GM12878 (cell line): ENCODE measurements at regions not wholly inside any gene's neighbourhood (a gene's known extent, or its start where the extent isn't known, plus 50 kb on each side); places are given as distances from the start of the nearest gene placed in this dataset.

ENCODE experiments used
- CHD4 ChIP-seq: fragments of 200-600 bp; sonication (generic); IDR thresholded peaks from 2 replicates; pipeline ENCODE4 v1.6.1; 2016; ENCODE audit warnings: mild to moderate bottlenecking
- KAT2A ChIP-seq: conservative IDR thresholded peaks from 2 replicates; pipeline ENCODE4 v1.6.1; 2011; ENCODE audit warnings: low read depth, low read length; ENCODE audit not compliant: control insufficient read depth
- POLR2A ChIP-seq: IDR thresholded peaks from 2 replicates; pipeline ENCODE4 v1.6.1; 2011; ENCODE audit warnings: low read depth, mild to moderate bottlenecking, low read length
- POLR2AphosphoS5 ChIP-seq: IDR thresholded peaks from 2 replicates; pipeline ENCODE4 v1.6.1; 2011; ENCODE audit warnings: mild to moderate bottlenecking, low read length, inconsistent platforms
- SMAD1 ChIP-seq: fragments of 450-650 bp; IDR thresholded peaks from 2 replicates; pipeline ENCODE4 v1.6.1; 2018; ENCODE audit warnings: mild to moderate bottlenecking, low read depth; ENCODE audit not compliant: partially characterized antibody
- WRNIP1 ChIP-seq: IDR thresholded peaks from 2 replicates; pipeline ENCODE4 v1.6.1; 2011; ENCODE audit warnings: low read depth, low read length, improper control_type of control experiment, borderline replicate concordance
- TF ChIP-seq, protein P1 (sequence below): IDR thresholded peaks from 2 replicates; pipeline ENCODE4 v1.6.1; 2011; ENCODE audit warnings: low read depth, mild to moderate bottlenecking, low read length, moderate library complexity, borderline replicate concordance; ENCODE audit errors: extremely low read depth
- TF ChIP-seq, protein P2 (sequence below): fragments of 450-650 bp; IDR thresholded peaks from 2 replicates; pipeline ENCODE4 v1.6.1; 2017; ENCODE audit warnings: antibody characterized with exemption, mild to moderate bottlenecking, moderate library complexity
- TF ChIP-seq, protein P3 (sequence below): IDR thresholded peaks from 2 replicates; pipeline ENCODE4 v1.6.1; 2012; ENCODE audit warnings: low read depth, low read length, improper control_type of control experiment
- TF ChIP-seq, protein P4 (sequence below), 3 experiments: IDR thresholded peaks in 2 of 3; conservative IDR thresholded peaks in 1 of 3; 2 replicates each; pipeline ENCODE4 v1.5.1; 2011; ENCODE audit warnings: low read depth in 3 of 3, low read length in 3 of 3, mild to moderate bottlenecking in 3 of 3, control low read depth in 2 of 3, moderate library complexity in 2 of 3, inconsistent platforms in 1 of 3, mixed read lengths in 1 of 3; ENCODE audit not compliant: control insufficient read depth in 2 of 3, insufficient read depth in 1 of 3; ENCODE audit errors: extremely low read depth in 1 of 3

DNA sequence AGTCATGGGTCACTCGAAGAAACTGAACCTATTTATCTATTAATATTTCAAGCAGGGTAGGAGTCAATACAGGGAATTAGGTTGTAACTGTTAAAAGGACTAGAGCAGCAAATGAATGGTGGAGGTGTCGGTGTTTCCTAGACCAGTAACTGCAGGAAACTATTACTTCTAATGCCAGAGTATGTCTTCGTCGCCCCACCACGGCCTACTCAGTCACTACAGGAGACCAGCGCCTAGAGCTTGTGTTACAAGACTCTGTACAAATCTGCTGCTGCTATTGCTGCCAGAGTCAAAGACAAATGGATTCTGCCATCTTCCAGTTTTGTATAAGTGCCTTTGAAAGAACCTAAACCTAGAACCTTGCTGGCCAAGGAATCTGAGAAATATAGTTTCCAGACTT is 343.9 kb downstream of the SOX4 start:
- TF ChIP-seq WRNIP1 (no peak), POLR2A (no peak), SMAD1 (no peak), CHD4 (no peak), KAT2A (no peak), POLR2AphosphoS5 (no peak)
- TF ChIP-seq, protein P1, sequence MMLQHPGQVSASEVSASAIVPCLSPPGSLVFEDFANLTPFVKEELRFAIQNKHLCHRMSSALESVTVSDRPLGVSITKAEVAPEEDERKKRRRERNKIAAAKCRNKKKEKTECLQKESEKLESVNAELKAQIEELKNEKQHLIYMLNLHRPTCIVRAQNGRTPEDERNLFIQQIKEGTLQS: no peak
- TF ChIP-seq, protein P2, sequence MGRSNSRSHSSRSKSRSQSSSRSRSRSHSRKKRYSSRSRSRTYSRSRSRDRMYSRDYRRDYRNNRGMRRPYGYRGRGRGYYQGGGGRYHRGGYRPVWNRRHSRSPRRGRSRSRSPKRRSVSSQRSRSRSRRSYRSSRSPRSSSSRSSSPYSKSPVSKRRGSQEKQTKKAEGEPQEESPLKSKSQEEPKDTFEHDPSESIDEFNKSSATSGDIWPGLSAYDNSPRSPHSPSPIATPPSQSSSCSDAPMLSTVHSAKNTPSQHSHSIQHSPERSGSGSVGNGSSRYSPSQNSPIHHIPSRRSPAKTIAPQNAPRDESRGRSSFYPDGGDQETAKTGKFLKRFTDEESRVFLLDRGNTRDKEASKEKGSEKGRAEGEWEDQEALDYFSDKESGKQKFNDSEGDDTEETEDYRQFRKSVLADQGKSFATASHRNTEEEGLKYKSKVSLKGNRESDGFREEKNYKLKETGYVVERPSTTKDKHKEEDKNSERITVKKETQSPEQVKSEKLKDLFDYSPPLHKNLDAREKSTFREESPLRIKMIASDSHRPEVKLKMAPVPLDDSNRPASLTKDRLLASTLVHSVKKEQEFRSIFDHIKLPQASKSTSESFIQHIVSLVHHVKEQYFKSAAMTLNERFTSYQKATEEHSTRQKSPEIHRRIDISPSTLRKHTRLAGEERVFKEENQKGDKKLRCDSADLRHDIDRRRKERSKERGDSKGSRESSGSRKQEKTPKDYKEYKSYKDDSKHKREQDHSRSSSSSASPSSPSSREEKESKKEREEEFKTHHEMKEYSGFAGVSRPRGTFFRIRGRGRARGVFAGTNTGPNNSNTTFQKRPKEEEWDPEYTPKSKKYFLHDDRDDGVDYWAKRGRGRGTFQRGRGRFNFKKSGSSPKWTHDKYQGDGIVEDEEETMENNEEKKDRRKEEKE: no peak
- TF ChIP-seq, protein P3, sequence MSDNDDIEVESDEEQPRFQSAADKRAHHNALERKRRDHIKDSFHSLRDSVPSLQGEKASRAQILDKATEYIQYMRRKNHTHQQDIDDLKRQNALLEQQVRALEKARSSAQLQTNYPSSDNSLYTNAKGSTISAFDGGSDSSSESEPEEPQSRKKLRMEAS: no peak
- TF ChIP-seq, protein P4, sequence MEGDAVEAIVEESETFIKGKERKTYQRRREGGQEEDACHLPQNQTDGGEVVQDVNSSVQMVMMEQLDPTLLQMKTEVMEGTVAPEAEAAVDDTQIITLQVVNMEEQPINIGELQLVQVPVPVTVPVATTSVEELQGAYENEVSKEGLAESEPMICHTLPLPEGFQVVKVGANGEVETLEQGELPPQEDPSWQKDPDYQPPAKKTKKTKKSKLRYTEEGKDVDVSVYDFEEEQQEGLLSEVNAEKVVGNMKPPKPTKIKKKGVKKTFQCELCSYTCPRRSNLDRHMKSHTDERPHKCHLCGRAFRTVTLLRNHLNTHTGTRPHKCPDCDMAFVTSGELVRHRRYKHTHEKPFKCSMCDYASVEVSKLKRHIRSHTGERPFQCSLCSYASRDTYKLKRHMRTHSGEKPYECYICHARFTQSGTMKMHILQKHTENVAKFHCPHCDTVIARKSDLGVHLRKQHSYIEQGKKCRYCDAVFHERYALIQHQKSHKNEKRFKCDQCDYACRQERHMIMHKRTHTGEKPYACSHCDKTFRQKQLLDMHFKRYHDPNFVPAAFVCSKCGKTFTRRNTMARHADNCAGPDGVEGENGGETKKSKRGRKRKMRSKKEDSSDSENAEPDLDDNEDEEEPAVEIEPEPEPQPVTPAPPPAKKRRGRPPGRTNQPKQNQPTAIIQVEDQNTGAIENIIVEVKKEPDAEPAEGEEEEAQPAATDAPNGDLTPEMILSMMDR (IDR thresholded peaks at IDR 0.05 in 2 of 3, conservative IDR thresholded peaks at IDR 0.05 in 1 of 3; ENCODE audit: control insufficient read depth in 2 of 3, extremely low read depth in 1 of 3, insufficient read depth in 1 of 3, low read depth in 3 of 3, low read length in 3 of 3): no peak
